GM18951 (cell line): ENCODE measurements at regions not wholly inside any gene's neighbourhood (a gene's known extent, or its start where the extent isn't known, plus 50 kb on each side); places are given as distances from the start of the nearest gene placed in this dataset.
"Not testable (repeated sequence)": the region's sequence is repeated elsewhere in the genome, so short reads cannot be mapped to it uniquely, and the experiment has no call there.

Source experiments
- POLR2A ChIP-seq: IDR thresholded peaks from 4 replicates; pipeline ENCODE4 v1.6.1; 2011; ENCODE audit warnings: mild to moderate bottlenecking; ENCODE audit not compliant: insufficient read length, insufficient read depth; ENCODE audit errors: extremely low read depth
- in situ Hi-C: fragments of 300-500 bp; cut with MboI; formaldehyde crosslinking; loops from one replicate; pipeline ENCODE4 v1.12.0; 2022; ENCODE audit warnings: low sequenced_read_pairs, mixed read lengths, inconsistent platforms; ENCODE audit not compliant: unreplicated experiment

DNA sequence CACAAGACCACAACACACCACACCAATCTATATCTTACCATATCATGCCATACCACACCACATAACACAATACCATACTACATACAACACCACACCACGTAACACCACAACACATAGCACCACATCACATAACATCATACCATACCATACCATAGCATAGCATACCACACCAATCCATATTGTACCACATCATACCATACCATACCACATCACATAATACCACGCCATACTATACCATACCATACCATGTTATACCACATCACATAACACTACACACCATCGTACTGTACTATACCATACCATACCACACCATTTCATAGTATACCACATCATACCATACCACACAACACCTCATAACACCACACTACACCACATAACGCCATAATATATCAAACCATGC lies 335.2 kb upstream of the VWC2 start:
- TF ChIP-seq POLR2A = no peak
- in situ Hi-C loops = no loop called here

DNA sequence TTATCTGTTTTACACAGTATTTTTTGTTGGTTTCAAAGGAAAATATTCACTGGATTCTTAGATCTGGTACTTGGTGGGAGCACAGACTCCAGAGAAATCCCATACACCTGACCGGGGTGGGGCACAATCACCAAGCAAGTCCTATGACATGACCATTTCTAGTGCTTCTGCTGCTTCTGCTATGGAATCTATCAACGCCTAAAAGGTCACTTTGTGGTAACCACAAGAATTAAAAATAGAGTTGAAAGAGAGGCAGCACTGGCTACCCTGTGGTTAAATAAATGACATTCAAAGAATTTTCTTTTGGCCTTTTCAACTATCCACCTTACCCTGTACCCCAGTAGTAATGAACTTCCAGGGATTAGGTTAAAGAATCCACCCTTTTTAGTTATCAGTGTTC lies 329.9 kb upstream of the VWC2 start:
- TF ChIP-seq POLR2A = no peak
- in situ Hi-C loops = no loop called here

DNA sequence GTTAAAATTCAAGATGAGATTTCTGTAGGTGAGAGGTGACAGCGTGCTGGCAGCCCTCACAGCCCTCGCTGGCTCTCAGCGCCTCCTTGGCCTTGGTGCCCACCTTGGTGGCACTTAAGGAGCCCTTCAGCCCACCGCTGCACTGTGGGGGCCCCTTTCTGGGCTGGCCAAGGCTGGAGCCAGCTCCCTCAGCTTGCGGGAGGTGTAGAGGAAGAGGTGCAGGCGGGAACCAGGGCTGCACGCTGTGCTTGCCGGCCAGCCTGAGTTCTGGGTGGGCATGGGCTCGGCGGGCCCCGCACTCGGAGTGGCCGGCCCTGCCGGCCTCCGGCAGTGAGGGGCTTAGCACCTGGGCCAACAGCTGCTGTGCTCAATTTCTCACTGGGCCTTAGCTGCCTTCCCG lies 320.0 kb upstream of the VWC2 start:
- TF ChIP-seq POLR2A = no peak
- in situ Hi-C loops = no loop called here

DNA sequence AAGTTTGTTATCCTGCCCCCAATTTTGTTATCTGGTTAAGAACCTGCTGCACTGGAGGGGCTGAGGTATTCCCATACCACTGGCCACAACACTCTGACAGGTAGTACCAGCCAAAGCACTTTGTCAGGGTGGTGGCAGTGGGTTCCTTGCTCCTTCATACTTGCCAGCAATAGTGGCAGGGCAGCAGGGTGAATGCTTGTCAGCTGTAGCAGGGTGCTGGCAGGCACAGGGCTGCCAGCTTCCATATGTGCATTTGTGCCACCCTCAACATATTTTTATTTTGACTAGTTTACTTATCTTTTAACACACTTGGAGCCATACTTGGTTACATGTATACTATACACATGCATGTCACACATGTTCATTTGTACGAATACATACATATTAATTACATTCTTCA lies 294.0 kb upstream of the VWC2 start:
- no peak for TF ChIP-seq POLR2A
- in situ Hi-C loops = no loop called here

DNA sequence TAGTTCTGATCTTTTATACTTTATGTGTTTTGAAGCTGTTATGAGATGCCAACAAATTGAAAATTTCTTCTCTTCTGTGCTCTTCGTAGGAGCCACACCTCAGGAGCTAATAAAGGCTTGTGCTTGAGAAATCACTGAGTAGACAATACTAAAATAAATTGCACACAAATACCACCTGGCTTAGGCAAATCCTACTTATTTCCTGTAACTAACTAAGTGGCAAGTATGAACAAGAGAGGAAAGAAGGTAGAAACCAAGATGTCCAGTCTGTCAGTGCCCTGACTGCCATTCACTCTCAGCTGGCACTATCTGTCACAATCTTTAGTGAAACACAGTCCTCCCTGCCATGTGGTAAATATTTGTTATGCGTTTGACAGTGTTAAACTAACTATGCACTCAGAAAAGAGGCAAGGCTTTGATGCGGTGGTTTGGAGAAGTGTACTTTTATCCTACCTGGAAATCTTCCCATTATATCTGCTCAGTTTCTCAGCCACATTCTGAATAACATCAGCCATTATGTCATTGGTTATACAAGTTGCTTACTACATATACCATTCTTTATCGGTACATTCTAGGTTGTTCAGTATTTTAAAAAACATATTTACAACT lies 293.4 kb upstream of the VWC2 start:
- no peak for TF ChIP-seq POLR2A
- in situ Hi-C loops = no loop called here

DNA sequence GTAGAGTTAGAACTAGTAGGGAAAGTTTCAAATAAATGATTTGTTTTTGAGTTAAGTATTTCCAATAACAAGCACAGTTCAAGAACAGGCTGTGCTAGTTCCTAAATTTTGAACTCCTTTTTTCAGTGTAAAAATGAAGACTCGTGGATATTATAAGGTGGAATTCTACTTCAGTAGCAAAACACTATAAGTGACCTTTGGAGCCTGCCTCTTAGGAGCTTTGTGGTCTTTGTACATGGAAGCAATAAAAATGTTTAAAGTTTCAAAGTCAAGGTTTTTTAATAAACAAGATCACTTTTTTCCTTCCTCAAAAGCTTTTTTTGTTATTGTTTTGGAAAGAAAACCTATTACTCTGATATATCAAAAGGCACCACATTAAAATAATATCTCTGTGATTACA lies 292.4 kb upstream of the VWC2 start:
- no peak for TF ChIP-seq POLR2A
- in situ Hi-C loops = no loop called here

DNA sequence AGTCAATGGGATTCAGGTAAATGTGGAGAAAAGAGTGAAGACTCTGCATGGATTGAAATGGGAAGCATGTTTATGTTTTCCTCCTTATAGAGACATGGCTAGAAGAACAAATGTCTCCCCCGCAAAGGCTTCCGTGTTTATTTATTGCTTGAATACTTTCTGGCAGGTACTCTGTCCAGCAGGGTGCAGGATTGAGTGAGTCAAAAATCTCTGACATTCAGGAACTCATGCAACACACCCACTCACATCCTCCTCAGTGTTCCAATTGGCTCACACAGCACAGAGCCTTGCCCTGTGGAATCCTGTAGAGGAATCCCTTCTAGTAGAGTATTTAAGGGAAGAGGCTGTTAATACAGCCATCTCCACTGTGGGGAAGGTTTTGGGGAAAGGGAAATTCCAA lies 290.3 kb upstream of the VWC2 start:
- in situ Hi-C loops = no loop called here

DNA sequence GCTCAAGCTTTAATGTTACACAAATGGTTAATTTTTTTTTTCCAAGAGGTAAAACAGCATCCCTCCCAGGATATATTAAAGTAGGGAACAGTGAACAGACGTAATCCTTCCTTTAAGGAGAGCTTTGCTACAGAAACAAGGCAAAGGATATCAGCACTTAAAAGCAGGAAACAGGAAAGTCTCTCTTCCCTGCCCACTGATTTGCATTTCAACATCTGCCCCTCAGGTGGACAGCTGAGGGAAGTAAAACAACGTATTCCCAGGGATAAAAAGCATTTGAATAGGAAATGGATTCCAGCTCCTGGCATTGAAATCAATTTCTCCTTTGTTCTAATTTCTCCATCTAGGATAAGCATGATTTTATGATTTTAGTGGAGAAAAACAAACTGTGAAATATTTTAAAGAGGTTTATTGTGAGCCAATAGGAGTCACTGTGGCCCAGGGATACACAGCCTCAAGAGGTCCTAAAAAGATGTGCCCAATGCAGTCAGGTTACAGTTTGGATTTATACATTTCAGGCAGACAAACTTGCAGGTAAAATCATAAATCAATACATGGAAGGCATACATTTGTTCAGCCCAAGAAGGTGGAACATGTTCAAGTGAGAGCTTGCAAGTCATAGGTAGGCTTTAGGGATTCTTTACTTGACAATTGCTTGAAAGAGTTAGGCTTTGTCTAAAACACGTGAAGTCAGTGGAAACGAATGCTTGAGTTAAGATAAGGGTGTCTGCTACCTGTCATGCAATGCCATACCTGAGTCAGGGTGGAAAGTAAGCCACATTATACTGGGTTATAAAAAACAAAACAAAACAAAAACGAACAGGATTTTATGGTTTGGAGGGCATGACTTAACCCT lies 286.2 kb upstream of the VWC2 start:
- in situ Hi-C loops = no loop called here
- TF ChIP-seq POLR2A = no peak

More for the DNA sequence above, 290.3 kb upstream of the VWC2 start:
- TF ChIP-seq POLR2A = no peak

DNA sequence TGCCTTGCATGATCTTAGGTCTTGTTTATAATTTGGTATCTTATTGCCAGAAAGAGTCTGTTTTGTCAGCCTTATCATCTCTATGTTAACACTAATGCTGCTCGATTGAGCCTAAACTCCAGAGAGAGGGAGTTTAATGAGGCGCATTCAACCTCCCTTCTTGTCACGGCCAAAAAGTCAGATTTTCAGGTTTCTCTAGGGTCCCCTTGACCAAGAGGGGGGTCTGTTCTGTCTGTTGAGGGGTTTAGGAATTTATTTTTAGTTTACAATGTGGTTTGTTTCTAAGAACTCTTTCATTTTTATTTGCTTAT lies 285.7 kb upstream of the VWC2 start:
- in situ Hi-C loops = no loop called here
- no peak for TF ChIP-seq POLR2A

DNA sequence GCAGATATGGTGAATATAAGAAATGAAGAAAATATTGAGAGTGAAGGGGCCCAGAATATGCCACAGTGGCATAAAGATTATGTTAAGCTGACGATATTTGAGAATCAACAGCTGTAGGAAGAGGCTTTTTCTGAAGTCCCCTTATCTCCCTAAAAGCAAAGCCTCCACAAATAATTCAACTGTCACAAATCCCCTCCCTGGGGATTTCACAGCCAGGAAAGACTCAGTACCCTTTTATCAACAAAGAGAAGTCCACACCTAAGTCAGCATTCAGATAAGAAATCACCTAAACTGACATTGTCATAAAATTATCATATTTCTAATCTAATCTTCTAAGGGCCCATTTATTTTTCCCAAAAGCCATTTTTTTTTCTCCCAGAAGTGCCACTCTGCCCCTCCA lies 284.9 kb upstream of the VWC2 start:
- in situ Hi-C loops = no loop called here
- no peak for TF ChIP-seq POLR2A

DNA sequence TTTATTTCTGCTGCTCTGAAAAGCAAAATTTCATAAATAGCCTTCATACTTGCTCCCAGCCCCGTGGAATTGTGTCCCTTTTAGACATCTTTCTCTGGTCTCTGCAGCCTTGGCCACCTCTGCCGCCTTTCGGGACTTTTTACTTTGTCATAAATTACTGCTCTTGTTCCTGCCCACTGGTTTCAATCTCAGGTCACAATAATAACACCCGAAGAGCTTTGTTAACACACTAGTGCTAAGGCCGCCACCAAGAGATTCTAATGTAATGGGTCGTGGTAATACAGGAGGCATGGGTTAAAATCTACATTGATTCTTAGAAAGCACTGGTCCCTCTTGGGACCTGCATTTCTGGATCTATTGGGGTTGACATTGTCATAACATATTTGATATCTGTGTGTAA lies 276.0 kb upstream of the VWC2 start:
- in situ Hi-C loops = no loop called here
- no peak for TF ChIP-seq POLR2A

DNA sequence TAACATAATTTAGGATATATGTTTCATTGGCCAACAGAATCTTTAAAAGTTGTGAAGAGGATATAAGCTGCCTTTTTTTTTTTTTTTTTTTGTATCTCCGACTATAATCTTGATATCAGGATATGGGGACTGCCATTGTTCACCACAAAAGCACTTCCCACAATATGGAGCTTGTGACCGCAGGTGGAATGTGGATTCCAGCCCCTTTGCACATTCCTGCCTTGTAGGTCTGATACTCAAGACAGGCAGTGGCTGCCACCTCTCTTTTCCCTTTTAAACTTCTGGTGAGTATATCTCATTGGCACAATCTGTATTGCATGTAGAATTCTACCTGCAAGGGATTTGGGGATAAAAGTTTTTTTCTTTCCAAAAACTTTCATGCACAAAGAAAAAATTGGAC lies 272.7 kb upstream of the VWC2 start:
- no peak for TF ChIP-seq POLR2A
- in situ Hi-C loops = no loop called here

DNA sequence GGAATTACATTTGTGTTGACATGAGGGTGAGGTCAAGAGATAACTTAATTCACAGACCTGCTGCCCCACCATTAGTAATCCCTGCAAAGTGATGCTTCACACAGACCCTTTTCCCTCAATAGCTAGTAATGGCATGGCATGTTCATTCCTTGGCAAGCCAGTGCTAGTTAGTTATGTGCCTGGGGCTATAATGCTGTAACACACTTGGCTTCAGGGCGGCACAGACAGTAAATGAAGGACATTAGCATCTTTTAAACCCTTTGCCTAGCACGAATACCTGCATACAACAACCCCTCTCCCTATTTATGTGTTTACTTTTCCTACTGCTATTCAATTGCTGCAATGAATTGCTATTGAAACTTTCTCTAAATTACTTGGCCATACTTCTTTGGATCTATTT lies 266.2 kb upstream of the VWC2 start:
- in situ Hi-C loops = not testable (repeated sequence)

DNA sequence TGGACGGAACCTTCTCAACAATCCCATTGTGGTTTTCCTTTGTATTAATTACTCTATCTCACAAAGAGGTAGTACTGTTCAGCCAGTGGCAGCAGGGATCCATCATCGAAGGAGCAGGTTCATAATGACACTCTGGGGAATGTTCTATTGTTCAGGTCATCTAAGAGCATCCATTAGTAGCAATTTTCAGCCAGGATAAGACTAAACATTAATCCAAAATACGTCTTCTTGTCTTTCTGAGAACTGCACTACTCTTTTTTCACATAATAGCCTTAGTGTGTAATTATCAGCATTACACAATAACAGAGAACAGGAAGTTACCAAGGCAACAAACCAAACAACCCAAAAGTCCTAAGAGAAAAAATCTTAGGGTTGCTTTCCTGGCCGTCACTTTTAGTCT lies 259.5 kb upstream of the VWC2 start:
- in situ Hi-C loops = no loop called here
- TF ChIP-seq POLR2A = no peak

DNA sequence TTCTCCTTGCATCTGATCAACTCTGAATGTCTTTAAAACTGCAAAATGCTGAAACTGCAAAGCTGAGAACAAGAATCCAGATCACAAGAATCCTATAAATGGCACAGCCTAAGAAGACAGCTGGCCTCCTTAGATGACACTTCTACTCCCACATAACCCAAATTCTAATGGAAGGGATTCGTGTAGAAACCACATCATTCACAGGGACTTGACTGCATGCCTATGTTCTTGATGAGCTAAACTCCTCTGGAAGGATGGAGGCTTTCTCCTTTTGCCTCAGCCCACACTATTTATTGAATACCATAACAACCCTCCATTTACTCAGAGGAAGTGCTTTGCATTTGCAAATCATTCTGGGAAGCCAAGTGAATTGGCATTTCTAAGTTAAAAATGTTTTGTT lies 252.5 kb upstream of the VWC2 start:
- in situ Hi-C loops = no loop called here

DNA sequence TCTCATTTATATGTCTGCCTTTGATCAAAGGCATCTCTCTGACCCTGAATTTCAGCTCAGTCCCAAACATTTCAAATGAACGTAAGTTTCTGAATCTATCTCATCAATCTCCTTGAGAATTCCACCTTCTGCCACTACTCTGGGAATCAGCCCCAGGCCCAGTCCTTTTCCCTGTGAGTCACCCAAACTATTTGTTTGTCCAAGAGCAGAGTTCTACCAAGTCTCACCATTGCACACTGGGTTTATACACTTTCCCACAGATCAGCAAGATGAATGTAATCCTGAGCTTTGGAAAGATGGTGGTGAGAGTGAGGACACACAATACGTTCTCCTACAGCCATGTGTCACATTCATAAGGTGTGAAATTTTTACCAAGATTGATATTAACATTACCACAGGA lies 251.3 kb upstream of the VWC2 start:
- in situ Hi-C loops = no loop called here
- no peak for TF ChIP-seq POLR2A

More for the DNA sequence above, 252.5 kb upstream of the VWC2 start:
- no peak for TF ChIP-seq POLR2A
